IMR-90 (cell line): ENCODE measurements at regions not wholly inside any gene's neighbourhood (a gene's known extent, or its start where the extent isn't known, plus 50 kb on each side); places are given as distances from the start of the nearest gene placed in this dataset.

ENCODE experiments used
- ATAC-seq: fragments of 200-7000 bp; cut with Tn5 transposase; 2 replicates; pipeline ENCODE4 v1.9.1; 2020; ENCODE audit warnings: low read depth, mild to moderate bottlenecking, moderate library complexity
- BruUV-seq: library from RNA; stranded (reverse); fragments of 400-500 nt; replicated peaks from 2 replicates; lab custom pipeline; 2021; lab: Mats Ljungman, UMichigan
- CTCF ChIA-PET: fragments of 300-600 bp; formaldehyde crosslinking; extraction: SDS; loops from one replicate; lab custom pipeline; 2021; ENCODE audit warnings: antibody characterized with exemption; lab: Yijun Ruan, JAX
- POLR2A ChIA-PET: fragments of 300-600 bp; sonication (Branson Sonifier 250); formaldehyde crosslinking; loops from one replicate; lab custom pipeline; 2022; ENCODE audit warnings: antibody characterized with exemption; ENCODE audit not compliant: unreplicated experiment; lab: Charles Lee
- DNase-seq: peaks from one replicate; pipeline ENCODE4 v3.0.0; 2013
- H2AFZ ChIP-seq: replicated peaks from 2 replicates; pipeline ENCODE3; 2013; ENCODE audit warnings: low read length, mild to moderate bottlenecking; ENCODE audit not compliant: poor library complexity
- H2AK5ac ChIP-seq: 2 replicates; pipeline ENCODE4 v1.6.1; 2013; ENCODE audit warnings: low read depth, low read length, inconsistent platforms
- H2AK9ac ChIP-seq: replicated peaks from 2 replicates; pipeline ENCODE3; 2013; ENCODE audit warnings: mild to moderate bottlenecking, low read depth, low read length, moderate library complexity; ENCODE audit not compliant: poor library complexity
- H2BK120ac ChIP-seq: 2 replicates; pipeline ENCODE4 v1.6.1; 2013; ENCODE audit warnings: low read depth, low read length, inconsistent platforms
- H2BK15ac ChIP-seq: 3 replicates; pipeline ENCODE4 v1.6.1; 2013; ENCODE audit warnings: low read depth, low read length, inconsistent platforms
- H2BK20ac ChIP-seq: 2 replicates; pipeline ENCODE4 v1.6.1; 2013; ENCODE audit warnings: low read depth, mild to moderate bottlenecking, inconsistent platforms, low read length, moderate library complexity
- H2BK5ac ChIP-seq: 2 replicates; pipeline ENCODE4 v1.6.1; 2013; ENCODE audit warnings: mild to moderate bottlenecking, low read depth, low read length, inconsistent platforms; ENCODE audit not compliant: poor library complexity, severe bottlenecking
- H3K14ac ChIP-seq: replicated peaks from 2 replicates; pipeline ENCODE4 v1.6.1; 2013; ENCODE audit warnings: low read depth, low read length, inconsistent platforms
- H3K18ac ChIP-seq: 2 replicates; pipeline ENCODE4 v1.6.1; 2013; ENCODE audit warnings: low read depth, low read length, control low read depth
- H3K23ac ChIP-seq: 2 replicates; pipeline ENCODE4 v1.6.1; 2013; ENCODE audit warnings: low read depth, low read length, inconsistent platforms
- H3K27ac ChIP-seq: 2 replicates; pipeline ENCODE4 v1.5.1; 2013; ENCODE audit warnings: mild to moderate bottlenecking, control low read depth, low read length; ENCODE audit not compliant: insufficient read depth
- H3K27me3 ChIP-seq: 2 replicates; pipeline ENCODE4 v1.6.1; 2013; ENCODE audit warnings: low read length; ENCODE audit not compliant: control insufficient read depth, insufficient read depth
- H3K36me3 ChIP-seq: 2 replicates; pipeline ENCODE4 v1.6.1; 2013; ENCODE audit warnings: low read length, mixed read lengths; ENCODE audit not compliant: control insufficient read depth, insufficient read depth
- H3K4ac ChIP-seq: 2 replicates; pipeline ENCODE4 v1.6.1; 2013; ENCODE audit warnings: low read depth, low read length, inconsistent platforms
- H3K4me1 ChIP-seq: 2 replicates; pipeline ENCODE4 v1.6.1; 2013; ENCODE audit warnings: low read length, mixed read lengths; ENCODE audit not compliant: control insufficient read depth, insufficient read depth
- H3K4me2 ChIP-seq: 2 replicates; pipeline ENCODE4 v1.6.1; 2013; ENCODE audit warnings: low read depth, mild to moderate bottlenecking, control low read depth, low read length, moderate library complexity
- H3K4me3 ChIP-seq: 2 replicates; pipeline ENCODE4 v1.5.1; 2013; ENCODE audit warnings: low read depth, mild to moderate bottlenecking, control low read depth, low read length, moderate library complexity; ENCODE audit not compliant: insufficient read depth
- H3K56ac ChIP-seq: 2 replicates; pipeline ENCODE4 v1.6.1; 2013; ENCODE audit warnings: low read length, inconsistent platforms; ENCODE audit not compliant: insufficient read depth; ENCODE audit errors: extremely low read depth
- H3K79me1 ChIP-seq, 2 experiments: 2 replicates each; pipeline ENCODE4 v1.6.1; 2013; ENCODE audit warnings: low read length in 2 of 2, inconsistent platforms in 1 of 2, low read depth in 1 of 2
- H3K9ac ChIP-seq: 2 replicates; pipeline ENCODE4 v1.6.1; 2013; ENCODE audit warnings: low read depth, low read length, control low read depth
- H3K9me1 ChIP-seq: 2 replicates; pipeline ENCODE4 v1.6.1; 2013; ENCODE audit warnings: low read length, inconsistent platforms; ENCODE audit not compliant: insufficient read depth
- H3K9me3 ChIP-seq: 2 replicates; pipeline ENCODE4 v1.6.1; 2013; ENCODE audit warnings: low read length; ENCODE audit not compliant: control insufficient read depth, insufficient read depth
- H4K20me1 ChIP-seq: 2 replicates; pipeline ENCODE4 v1.6.1; 2013; ENCODE audit warnings: low read length, inconsistent platforms; ENCODE audit not compliant: insufficient read depth
- H4K5ac ChIP-seq: 2 replicates; pipeline ENCODE4 v1.6.1; 2013; ENCODE audit warnings: mild to moderate bottlenecking, low read depth, low read length, control low read depth
- H4K8ac ChIP-seq, 2 experiments: 2 replicates each; pipeline ENCODE4 v1.6.1; 2013; ENCODE audit warnings: low read depth in 2 of 2, low read length in 2 of 2, control low read depth in 1 of 2, inconsistent platforms in 1 of 2
- H4K91ac ChIP-seq: 2 replicates; pipeline ENCODE4 v1.6.1; 2013; ENCODE audit warnings: low read depth, low read length, inconsistent platforms; ENCODE audit not compliant: insufficient read depth
- FOS ChIP-seq: fragments of 150-350 bp; IDR thresholded peaks from 2 replicates; pipeline ENCODE4 v1.6.1; 2016; ENCODE audit warnings: low read depth, low read length
- RFX5 ChIP-seq: IDR thresholded peaks from 2 replicates; pipeline ENCODE4 v1.8.0; 2012; ENCODE audit warnings: low read depth, mild to moderate bottlenecking, low read length, moderate library complexity
- WGBS, 2 experiments: methylation state at CpG; one replicate each; pipeline versions ENCODE4 v1.1.5 to v1.1.7; 2013; ENCODE audit warnings: missing lambda C conversion rate in 2 of 2; ENCODE audit not compliant: insufficient read length in 1 of 2; ENCODE audit errors: extremely low coverage in 2 of 2; 5-methylcytosine and 5-hydroxymethylcytosine counted together
- dilution Hi-C: fragments of 300-500 bp; cut with HindIII; formaldehyde crosslinking; loops from one replicate; pipeline ENCODE4 v1.14.3; 2018; ENCODE audit warnings: low sequenced_read_pairs; ENCODE audit not compliant: unreplicated experiment
- in situ Hi-C: fragments of 300-500 bp; cut with MboI; formaldehyde crosslinking; loops from 3 replicates; pipeline ENCODE4 v1.14.3; 2019; ENCODE audit warnings: low sequenced_read_pairs, inconsistent platforms, mixed read lengths
- intact Hi-C: fragments of 100-400 bp; cut with micrococcal nuclease; formaldehyde crosslinking; loops from 2 replicates; pipeline ENCODE4 v1.10.0; 2022

- H2BK15ac ChIP-seq = no peak overlapping the region
- intact Hi-C loops = no loop called here
- no peak overlapping the region for H4K5ac ChIP-seq
- no peak overlapping the region for H3K27ac ChIP-seq
- no peak overlapping the region for H2BK20ac ChIP-seq
- no peak overlapping the region for H3K4ac ChIP-seq
- no peak overlapping the region for H2AFZ ChIP-seq
- no peak overlapping the region for H3K14ac ChIP-seq
- in situ Hi-C loops = no loop called here
- H2BK5ac ChIP-seq = no peak overlapping the region
- H3K4me3 ChIP-seq = no peak overlapping the region
- H3K79me1 ChIP-seq = no peaks in the 10 kb centered on the region
- WGBS, 2 experiments = no CpG with 5 or more reads among the region's 1 CpG
- H3K27me3 ChIP-seq = no peaks in the 10 kb centered on the region
- H3K4me2 ChIP-seq = no peak overlapping the region
- no peak overlapping the region for H4K91ac ChIP-seq
- TF ChIP-seq RFX5 = peak; percentile 77; the same call in 1 of the 2 replicates
- TF ChIP-seq FOS = no peak
- peaks cover 18% of the 10 kb centered on the region for H3K4me1 ChIP-seq
- H3K56ac ChIP-seq = no peak overlapping the region
- H3K9me3 ChIP-seq = no peaks in the 10 kb centered on the region
- H3K9ac ChIP-seq = no peak overlapping the region
- no peak overlapping the region for H2AK9ac ChIP-seq
- peak overlapping the region; percentile 24; the same call in 1 of the 2 replicates for H3K23ac ChIP-seq
- no peak overlapping the region for H2BK120ac ChIP-seq
- no peak overlapping the region; the same call in 1 of the 2 replicates for H3K18ac ChIP-seq
- peaks cover 7% of the 10 kb centered on the region for H3K9me1 ChIP-seq
- no peak overlapping the region for H2AK5ac ChIP-seq
- no peaks in the 10 kb centered on the region for H3K36me3 ChIP-seq
- ChIA-PET POLR2A (no interaction called here), CTCF (interaction anchor here (0.6 to 0.9 kb wide), 2 partner anchors 23 to 25 kb away, joined by 3 to 5 read pairs; no protein-coding TSS in a partner anchor)
- no peak for DNase-seq
- no TSS peak for BruUV-seq
- H4K8ac ChIP-seq = no peak overlapping the region
- H4K20me1 ChIP-seq = no peaks in the 10 kb centered on the region; the same call in 1 of the 2 replicates
- no peak for ATAC-seq
- dilution Hi-C loops = no loop called here
Measured at GRCh38 chr5:82336959-82337351, 58.8 kb upstream of the RPS23 start.
